GM12873 (cell line): ENCODE measurements at regions not wholly inside any gene's neighbourhood (a gene's known extent, or its start where the extent isn't known, plus 50 kb on each side); places are given as distances from the start of the nearest gene placed in this dataset.

Source experiments
- TF ChIP-seq, protein P1 (sequence below): IDR thresholded peaks from 2 replicates; pipeline ENCODE4 v1.5.1; 2012; ENCODE audit warnings: low read depth, mild to moderate bottlenecking, moderate library complexity, low read length, control low read depth; ENCODE audit not compliant: insufficient read depth; ENCODE audit errors: missing control alignments

DNA sequence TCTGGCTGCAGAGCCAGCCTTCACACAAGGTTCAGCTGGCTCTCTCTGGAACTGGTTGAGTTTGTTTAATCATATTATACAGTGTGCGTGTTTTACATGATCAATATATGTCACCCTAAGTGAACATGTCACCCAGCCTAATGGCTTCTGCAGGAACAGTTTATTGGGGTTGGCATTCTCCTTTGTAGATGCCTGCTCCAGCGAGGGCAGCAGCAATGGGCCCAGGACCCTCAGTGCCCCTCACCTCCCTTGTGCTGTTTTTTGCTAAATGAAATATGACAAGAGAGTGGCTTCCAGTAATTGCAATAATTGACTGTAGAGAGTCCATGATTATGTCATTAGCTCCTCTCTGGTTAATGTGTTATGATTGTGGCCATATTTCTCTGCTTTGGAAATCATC is 387.2 kb downstream of the TMEM114 start:
- TF ChIP-seq, protein P1, sequence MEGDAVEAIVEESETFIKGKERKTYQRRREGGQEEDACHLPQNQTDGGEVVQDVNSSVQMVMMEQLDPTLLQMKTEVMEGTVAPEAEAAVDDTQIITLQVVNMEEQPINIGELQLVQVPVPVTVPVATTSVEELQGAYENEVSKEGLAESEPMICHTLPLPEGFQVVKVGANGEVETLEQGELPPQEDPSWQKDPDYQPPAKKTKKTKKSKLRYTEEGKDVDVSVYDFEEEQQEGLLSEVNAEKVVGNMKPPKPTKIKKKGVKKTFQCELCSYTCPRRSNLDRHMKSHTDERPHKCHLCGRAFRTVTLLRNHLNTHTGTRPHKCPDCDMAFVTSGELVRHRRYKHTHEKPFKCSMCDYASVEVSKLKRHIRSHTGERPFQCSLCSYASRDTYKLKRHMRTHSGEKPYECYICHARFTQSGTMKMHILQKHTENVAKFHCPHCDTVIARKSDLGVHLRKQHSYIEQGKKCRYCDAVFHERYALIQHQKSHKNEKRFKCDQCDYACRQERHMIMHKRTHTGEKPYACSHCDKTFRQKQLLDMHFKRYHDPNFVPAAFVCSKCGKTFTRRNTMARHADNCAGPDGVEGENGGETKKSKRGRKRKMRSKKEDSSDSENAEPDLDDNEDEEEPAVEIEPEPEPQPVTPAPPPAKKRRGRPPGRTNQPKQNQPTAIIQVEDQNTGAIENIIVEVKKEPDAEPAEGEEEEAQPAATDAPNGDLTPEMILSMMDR = no peak

DNA sequence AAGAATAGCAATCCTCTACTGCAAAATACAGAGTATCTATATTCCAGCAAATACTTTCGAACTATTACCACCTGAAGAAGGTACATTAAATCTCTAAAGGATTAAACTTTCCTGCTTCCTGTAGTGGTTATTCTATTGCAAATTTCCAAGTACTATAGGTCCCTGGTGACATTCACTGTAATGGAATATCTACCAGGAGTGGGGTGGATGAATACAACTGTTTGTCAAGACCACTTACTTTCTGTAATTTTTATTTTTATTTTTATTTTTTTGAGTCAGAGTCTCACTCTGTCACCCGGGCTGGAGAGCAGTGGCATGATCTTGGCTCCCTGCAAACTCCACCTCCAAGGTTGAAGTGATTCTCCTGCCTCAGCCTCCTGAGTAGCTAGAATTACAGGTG is 389.5 kb downstream of the TMEM114 start:
- TF ChIP-seq, protein P1 = no peak

DNA sequence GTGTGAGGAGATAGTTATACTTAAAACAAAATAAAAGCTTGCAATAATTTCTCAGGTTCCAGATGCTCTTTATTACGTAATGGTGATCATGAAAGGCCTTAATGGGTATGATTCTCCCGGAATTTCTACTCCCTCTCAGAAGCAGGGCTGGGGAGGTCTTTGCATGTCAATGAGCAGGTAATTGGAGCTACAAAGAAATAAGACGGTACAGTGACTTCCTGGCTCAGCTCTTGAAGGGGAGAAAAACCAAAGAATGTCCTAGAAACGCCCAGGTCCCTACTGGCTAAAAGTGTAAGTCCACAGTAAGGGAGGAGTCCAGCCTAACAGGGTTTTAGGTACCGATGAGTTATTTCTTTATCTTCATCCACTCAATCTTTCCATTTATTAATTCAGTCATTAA is 390.9 kb downstream of the TMEM114 start:
- TF ChIP-seq, protein P1 = no peak

DNA sequence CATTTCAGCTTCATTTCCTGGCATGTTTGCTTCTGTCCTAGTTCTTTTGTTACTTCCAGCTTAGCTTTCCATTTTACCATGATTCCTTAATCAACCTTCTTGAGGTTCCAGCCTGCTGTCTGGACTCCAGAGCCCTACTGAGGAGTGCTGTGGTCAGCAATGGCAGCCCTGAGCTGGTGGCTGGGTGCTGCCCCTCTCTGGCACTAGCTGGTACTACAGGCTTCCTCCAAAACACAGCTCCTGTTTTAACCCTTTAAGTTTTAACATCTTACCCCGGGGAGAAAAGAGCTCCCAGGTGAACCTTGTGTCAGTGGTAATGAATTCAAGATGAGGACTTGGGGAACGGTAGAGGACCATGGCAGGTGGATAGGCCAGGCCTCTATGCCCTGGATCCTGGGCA is 395.5 kb downstream of the TMEM114 start:
- TF ChIP-seq, protein P1 = peak; percentile 44

DNA sequence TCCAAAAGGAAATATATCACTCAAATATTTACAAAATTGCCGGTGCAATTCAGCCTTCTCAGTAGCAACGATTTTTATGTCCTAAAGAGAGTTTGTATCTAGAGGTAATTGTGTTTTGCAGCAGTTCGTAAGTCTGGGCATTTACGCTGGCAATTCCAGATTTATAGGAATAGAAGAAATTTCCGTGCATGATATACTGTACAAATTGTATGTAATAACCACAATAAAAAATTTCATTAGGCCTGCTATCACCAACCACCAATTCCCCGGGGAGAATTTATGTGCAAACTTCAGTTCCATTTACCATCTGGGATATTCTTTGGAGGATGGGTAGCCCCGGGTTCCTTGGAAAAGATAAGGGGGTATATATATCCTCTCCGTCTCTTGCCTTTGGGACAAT is 401.5 kb downstream of the TMEM114 start:
- TF ChIP-seq, protein P1 = no peak

GRCh38 chr16:8187782-8188372 is 402.4 kb downstream of the TMEM114 start:
- TF ChIP-seq, protein P1 = no peak

DNA sequence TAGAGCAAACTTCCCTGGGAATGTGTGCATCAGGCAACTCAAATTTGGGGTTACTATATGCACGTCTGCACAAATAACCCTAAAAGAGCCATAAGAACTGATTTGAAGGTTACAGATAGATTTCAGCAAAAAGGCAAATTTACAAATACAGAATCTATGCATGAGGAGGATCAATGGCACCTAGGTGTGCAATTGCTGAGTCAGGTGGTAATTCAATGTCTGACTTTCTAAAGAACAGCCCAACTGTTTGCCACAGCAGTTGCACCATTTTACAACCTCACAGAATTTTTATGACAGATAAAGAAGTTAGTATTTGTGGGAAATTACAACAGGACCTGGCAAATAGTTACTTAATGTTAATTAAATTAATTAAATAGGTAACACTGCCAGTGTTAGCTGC is 405.5 kb downstream of the TMEM114 start:
- TF ChIP-seq, protein P1 = no peak
